HG02943 (cell line): ENCODE measurements at regions not wholly inside any gene's neighbourhood (a gene's known extent, or its start where the extent isn't known, plus 50 kb on each side); places are given as distances from the start of the nearest gene placed in this dataset.
A peak's percentile ranks its signal among the peaks of the same experiment; 100 is the strongest.

Experiments
- ATAC-seq: cut with Tn5 transposase; IDR thresholded peaks from one replicate; pipeline ENCODE4 v1.9.1; 2021; ENCODE audit warnings: mild to moderate bottlenecking, low read depth, moderate library complexity; ENCODE audit not compliant: unreplicated experiment

- ATAC-seq, result no peak
These were observed 127.0 kb downstream of the MCHR2 start for GRCh38 chr6:99867026-99867425.

DNA sequence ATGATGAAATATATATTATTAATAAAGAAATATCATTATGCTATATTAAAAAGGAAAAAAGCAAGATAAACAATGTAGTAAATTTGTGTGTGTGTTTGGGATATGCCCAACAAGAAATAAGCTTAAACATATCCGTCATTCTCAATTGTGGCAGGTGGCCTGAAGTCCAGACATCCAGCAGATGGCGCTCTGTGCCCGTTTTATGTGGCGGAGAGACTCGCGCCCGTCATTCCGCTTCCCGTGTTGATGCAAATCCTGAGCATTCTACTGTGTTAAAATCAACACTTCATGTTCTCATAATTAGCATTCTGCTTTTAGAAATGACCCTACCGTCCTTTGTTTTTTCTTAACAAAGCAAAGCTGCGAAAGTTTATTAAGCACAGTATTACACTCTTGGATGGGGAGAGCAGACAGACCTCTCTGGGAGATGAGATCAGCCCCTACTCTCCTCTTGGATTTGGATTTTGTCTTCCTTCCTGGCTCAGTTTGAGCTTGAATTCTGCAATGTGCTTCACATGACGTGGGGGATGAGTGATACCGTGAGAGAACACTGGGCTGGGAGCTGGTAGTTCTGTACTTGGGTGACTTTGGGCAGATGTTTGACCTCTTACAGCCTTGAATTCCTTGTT lies 125.8 kb downstream of the MCHR2 start:
- ATAC-seq, result peak; percentile 86
